Loucy (cell line): ENCODE measurements at regions not wholly inside any gene's neighbourhood (a gene's known extent, or its start where the extent isn't known, plus 50 kb on each side); places are given as distances from the start of the nearest gene placed in this dataset.

Source experiments
- EZH2phosphoT487 ChIP-seq: fragments of 200-600 bp; IDR thresholded peaks from 2 replicates; pipeline ENCODE4 v1.6.1; 2018; ENCODE audit warnings: antibody characterized with exemption, mild to moderate bottlenecking, moderate library complexity, borderline replicate concordance
- TF ChIP-seq, protein P1 (sequence below): fragments of 200-600 bp; sonication (generic); conservative IDR thresholded peaks from 2 replicates; pipeline ENCODE4 v1.5.1; 2014; ENCODE audit warnings: mild to moderate bottlenecking, antibody characterized with exemption, low read length

DNA sequence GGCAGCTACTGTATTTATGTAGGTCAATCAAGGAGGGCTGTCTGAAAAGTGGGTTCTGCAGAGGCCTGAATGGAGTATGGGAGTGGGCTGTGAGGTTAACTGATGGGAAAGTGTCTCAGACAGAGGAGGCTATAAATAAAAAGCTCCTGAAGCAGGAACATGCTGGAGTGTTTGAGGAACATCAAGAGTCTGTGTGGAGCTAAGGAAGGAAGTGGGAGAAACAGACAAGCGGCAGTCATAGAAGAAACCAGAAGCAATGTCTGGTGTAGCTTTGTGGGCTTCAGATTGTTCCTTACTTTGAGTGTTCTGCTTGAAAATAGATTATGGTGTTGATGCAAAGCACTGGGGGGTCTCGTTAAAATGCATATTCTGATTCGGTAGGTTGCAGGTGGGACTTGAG, 101.5 kb upstream of the OGFRL1 start:
- TF ChIP-seq EZH2phosphoT487: no peak
- TF ChIP-seq, protein P1, sequence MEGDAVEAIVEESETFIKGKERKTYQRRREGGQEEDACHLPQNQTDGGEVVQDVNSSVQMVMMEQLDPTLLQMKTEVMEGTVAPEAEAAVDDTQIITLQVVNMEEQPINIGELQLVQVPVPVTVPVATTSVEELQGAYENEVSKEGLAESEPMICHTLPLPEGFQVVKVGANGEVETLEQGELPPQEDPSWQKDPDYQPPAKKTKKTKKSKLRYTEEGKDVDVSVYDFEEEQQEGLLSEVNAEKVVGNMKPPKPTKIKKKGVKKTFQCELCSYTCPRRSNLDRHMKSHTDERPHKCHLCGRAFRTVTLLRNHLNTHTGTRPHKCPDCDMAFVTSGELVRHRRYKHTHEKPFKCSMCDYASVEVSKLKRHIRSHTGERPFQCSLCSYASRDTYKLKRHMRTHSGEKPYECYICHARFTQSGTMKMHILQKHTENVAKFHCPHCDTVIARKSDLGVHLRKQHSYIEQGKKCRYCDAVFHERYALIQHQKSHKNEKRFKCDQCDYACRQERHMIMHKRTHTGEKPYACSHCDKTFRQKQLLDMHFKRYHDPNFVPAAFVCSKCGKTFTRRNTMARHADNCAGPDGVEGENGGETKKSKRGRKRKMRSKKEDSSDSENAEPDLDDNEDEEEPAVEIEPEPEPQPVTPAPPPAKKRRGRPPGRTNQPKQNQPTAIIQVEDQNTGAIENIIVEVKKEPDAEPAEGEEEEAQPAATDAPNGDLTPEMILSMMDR: no peak
